DMS153 (cell line): ENCODE measurements at regions not wholly inside any gene's neighbourhood (a gene's known extent, or its start where the extent isn't known, plus 50 kb on each side); places are given as distances from the start of the nearest gene placed in this dataset.

Experiments used
- DNase-seq: peaks from one replicate; lab custom pipeline; 2025; lab: John Stamatoyannopoulos, UW

DNA sequence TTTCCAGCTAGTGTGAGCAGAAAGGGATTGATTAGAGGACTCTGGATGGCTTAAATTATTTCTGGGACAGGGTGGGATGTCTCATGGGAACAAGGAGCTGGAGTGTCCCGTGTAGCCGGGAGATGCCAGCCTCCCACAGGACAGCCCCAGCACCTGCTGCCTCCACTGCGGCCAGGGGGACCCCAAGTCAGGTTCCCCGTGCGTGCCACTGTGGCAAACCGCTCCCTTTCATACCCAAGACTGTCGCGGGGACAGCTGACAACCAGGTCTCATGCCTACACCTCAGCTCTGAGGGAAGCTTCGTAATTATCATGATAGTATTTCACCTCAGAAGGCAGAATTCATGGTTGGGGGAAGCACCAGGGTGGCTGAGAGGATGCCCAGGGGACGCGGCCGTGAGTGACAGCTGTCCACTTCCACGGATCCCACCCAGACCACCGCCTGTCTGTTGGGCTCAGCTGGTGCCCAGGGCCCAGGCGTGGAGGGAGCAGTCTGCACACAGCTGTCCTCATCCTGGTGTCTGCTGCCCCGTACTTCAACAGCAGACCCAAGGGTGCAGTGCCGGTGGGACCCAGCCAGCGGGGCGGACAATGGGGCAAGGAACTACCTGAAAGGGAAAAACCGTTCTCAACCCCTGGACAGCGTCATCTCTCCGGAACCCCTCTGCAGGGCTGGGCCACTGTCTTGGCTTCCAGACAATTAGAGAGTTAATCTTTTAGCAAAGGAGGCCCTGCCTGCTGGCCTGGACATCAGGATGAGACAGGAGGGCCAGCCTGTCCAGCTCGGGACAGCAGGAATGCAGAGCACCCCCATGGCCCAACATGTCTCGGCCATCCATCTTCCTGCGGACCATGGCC, 166.9 kb downstream of the OLFM1 start:
- no peak for DNase-seq

DNA sequence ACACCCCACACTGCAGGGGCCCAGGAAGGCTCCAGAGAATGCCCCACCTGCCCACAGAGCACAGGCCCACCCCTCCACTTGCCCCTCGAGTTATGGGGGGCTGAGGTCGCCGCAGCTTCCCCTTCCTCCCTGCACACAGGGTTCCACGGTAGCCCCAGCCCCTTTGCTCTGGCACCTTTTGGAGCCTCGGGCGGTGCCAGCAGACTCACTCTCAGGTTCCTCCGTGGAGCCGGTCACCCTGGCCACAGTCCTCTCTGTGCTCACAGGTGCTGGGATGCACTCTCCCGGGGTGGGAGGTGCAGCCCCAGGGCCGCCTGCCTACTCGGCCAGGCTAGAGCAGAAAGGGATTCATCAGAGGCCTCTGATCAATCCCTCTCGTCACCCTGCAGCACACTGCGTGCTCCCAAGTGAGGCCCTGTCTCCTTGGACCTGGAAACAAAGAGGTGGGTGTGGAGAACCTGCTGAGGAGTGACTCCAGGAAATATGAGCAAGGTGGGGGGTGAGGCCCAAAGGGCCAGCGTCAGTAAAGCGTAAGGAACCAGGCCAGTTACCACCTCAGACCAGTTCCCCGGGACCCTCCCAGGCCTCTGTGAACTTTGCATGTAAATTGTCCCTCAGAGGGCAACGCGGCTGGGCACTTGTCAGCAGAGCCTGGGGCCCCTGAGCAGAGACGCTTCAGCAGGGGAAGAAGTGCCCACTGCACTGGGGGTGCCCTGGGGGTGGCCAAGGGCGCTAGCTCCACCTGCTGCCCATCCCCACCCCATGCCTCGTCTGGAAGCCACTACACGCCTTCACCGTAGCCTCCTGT, 167.8 kb downstream of the OLFM1 start:
- no peak for DNase-seq

GRCh38 chr9:135255841-135256580, 168.5 kb downstream of the OLFM1 start:
- no peak for DNase-seq

GRCh38 chr9:135256581-135257354, 169.3 kb downstream of the OLFM1 start:
- DNase-seq: no peak

GRCh38 chr9:135258461-135258860, 171.0 kb downstream of the OLFM1 start:
- DNase-seq: no peak

- no peak for DNase-seq
Measured at GRCh38 chr9:135259273-135259672, 171.8 kb downstream of the OLFM1 start.

DNA sequence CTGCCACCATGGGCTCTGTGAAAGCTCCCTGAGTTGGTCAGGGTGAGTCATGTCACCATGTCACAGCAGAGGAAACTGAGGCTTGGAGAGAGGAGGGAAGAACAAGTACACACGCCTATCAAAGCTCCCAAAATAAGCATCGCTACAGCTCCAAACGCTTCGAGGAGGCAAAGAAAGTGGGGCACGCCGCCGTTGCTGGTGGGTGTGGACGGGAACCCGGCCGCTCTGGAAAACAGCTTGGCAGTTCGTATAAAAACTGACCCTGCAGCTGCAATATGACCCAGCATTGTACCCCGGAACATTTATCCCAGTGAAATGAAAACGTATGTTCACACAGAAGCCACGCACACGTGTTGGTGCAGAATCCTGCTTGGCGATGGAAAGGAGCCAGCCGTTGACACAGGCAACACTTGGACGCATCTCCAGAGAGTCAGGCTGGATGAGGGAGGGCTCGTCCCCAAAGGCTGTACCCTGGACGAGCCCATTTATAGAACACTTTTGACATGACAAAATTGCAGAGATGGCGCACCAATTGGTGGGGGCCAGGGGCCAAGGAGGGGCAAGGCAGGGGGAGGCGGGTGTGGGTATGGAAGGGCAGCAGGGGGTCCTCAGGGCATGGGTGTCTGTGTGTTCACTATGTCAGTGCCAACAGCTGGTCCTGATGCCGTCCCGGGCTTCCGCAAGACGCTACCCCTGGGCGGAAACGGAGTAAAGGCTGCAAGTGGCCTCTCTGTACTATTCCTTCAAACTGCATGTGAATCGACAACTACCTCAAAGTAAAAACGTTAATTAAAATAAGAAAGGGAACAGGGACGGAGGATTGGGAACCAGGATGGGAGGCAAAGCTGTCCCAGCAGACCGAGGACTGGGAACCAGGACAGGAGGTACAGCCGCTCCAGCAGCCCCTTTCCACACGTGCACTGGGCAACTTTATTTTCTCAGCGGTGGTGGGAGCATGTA, 173.0 kb downstream of the OLFM1 start:
- no peak for DNase-seq

DNA sequence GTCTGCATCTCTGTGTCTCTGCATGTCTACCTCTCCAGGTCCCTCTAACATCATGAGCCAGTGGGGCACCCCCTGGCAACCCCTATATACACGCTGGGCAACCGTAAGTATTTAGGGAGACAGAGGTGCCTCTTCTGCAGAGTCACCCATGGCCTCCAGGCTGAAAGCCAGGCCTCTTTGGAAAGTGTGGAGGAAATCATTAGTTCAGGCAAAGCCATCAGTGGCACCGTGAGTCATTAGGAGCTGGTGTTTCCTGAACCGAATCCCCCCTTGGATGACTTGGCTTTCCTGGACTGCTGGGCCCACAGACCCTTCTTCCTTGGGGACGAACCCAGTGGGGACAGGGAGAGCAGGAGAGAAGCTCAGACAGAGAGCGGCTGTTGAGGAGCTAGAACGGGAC, 174.8 kb downstream of the OLFM1 start:
- no peak for DNase-seq

DNA sequence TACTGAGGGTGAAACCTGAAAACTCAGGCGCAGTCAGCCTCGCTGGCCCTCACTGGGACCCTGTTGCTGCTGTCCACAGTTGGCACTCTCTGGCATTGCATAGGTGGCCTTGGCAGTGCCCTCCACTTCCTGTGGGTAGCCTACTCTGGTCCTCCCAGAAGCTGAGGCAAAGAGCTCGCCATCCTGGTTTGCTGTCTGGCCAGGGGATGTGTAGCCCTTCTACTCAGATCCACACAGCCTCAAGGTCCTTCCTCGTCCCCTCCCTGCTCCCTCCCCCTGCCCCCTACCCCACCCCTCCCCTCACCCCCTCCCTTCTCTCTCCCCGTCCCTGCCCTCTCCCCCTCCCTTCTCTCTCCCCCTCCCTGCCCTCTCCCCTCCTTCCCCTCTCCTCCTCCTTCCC, 176.0 kb downstream of the OLFM1 start:
- DNase-seq: no peak

DNA sequence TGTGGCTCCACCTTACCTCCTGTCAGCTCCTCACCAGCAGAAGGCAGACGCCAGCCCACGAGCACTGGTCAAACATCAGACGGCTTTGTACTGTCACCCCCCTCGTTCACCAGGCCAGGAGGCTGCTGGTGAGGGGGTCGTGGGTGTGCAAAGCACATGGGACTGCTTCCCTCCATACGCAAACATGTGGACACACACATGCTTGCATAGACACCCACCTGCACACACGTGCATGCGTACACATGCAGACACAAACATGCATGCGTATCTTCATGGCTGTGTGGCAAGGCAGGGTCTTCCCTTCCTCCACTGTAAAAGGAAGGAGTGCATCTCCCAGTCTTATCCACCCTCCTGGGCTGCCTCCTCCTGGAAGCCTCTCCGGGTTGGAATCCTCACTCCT, 178.5 kb downstream of the OLFM1 start:
- DNase-seq: no peak

DNA sequence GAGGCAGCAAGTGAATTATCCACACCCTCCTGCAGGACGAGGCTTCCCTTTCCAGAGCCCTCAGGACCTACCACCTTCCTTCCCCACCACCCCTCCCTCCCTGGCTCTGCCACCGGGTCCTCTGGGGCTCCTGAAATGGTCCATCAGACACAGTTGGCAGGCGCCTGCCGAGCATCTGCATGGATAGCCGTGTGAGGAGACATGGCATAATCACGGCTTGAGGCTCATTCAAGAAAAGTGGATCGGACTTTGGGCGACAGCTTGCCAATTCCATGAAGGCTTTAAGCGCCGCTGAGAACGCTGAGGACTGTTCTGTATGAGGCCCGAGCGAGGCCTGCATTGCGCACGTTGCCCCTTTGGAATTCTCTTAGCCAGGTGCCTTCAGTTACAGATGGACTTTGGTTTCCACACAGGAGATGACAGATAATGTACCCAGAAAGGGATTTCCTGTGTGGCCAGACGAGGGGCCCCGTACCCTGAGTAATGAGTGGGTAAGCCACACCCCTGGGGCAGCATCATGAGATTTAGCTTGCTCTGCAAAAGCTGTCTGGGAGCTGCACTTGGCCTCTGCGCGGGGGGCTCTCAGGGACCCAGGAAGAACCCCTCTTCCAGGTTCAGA, 179.8 kb downstream of the OLFM1 start:
- no peak for DNase-seq

- DNase-seq: no peak
Measured at GRCh38 chr9:135268031-135268430, 180.6 kb downstream of the OLFM1 start.

DNA sequence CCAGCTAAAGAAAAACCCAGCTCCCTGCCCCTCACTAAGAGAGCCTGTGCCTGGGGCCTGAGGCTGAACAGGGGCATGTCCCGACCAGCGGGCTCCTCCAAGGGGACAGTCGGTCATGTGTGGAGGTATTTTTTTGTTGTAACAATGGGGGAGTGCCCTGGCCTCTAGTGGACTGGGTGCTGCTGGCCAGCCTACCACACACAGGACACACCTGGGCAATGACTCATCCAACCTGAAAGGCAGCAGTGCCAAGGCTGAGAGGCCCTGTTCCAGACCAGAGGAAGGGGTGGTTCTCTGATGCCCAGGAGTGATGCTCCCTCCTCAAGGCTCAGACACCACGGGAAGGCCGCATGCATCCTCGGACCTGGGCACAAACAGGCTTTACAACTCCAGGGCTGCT, 181.5 kb downstream of the OLFM1 start:
- no peak for DNase-seq

GRCh38 chr9:135269912-135270830, 182.7 kb downstream of the OLFM1 start:
- DNase-seq: no peak

GRCh38 chr9:135271425-135271824, 184.0 kb downstream of the OLFM1 start:
- no peak for DNase-seq

- DNase-seq: no peak
Measured at GRCh38 chr9:135272608-135273007, 185.1 kb downstream of the OLFM1 start.

DNA sequence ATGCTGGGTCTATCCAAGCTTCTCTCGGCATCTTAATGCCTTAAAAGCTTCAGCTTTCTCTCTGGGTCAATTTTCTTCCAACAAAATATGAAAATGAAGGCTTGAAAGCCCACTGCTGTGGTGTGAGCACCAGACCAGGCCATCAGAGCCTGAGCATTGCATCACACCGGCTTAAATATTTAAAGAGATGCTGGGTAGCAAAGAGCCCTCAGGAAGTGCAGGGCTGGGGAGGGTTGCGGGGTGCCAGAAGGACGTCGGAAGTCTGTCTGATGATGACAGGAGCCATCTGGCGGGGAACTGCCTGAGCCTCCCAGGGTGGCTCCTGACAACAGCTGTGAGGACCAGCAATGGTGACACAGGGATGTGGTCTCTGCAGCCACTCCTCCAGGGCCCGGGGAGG, 185.5 kb downstream of the OLFM1 start:
- no peak for DNase-seq

- DNase-seq: no peak
Measured at GRCh38 chr9:135275163-135275562, 187.7 kb downstream of the OLFM1 start.
